ENCODE measurements at regions not wholly inside any gene's neighbourhood (a gene's known extent, or its start where the extent isn't known, plus 50 kb on each side); places are given as distances from the start of the nearest gene placed in this dataset.

DNA sequence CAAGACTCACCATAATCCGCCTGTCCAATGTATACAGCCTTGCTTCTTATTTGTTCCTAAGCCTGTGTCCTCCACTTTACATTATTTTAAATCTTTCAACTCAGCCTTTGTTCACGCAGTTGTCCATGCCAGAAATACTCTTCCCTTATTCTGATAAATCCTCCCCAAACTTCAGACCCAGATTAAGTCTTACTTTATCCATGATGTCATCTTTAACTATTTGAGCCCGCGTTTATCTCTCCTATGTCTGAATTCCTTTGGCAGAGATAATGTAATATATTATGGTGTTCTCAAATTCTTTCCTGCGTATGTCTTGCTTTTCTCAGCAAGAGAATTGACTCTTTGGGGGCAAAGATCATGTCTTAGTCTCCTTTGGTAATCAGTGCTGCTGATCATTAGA lies 129.6 kb downstream of the LUZP4 start:
- no peak for TF ChIP-seq FOXM1 (IDR thresholded peaks at IDR 0.05; ENCODE audit: borderline replicate concordance)
- TF ChIP-seq LEF1 (IDR thresholded peaks at IDR 0.05; ENCODE audit: borderline replicate concordance) = no peak
- TF ChIP-seq, protein P1, sequence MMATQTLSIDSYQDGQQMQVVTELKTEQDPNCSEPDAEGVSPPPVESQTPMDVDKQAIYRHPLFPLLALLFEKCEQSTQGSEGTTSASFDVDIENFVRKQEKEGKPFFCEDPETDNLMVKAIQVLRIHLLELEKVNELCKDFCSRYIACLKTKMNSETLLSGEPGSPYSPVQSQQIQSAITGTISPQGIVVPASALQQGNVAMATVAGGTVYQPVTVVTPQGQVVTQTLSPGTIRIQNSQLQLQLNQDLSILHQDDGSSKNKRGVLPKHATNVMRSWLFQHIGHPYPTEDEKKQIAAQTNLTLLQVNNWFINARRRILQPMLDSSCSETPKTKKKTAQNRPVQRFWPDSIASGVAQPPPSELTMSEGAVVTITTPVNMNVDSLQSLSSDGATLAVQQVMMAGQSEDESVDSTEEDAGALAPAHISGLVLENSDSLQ (IDR thresholded peaks at IDR 0.05) = no peak
